ENCODE measurements at regions not wholly inside any gene's neighbourhood (a gene's known extent, or its start where the extent isn't known, plus 50 kb on each side); places are given as distances from the start of the nearest gene placed in this dataset.

GRCh38 chr1:218575079-218575478 lies 229.9 kb downstream of the TGFB2 start (continued):
- TF ChIP-seq, protein P1, sequence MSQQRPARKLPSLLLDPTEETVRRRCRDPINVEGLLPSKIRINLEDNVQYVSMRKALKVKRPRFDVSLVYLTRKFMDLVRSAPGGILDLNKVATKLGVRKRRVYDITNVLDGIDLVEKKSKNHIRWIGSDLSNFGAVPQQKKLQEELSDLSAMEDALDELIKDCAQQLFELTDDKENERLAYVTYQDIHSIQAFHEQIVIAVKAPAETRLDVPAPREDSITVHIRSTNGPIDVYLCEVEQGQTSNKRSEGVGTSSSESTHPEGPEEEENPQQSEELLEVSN (IDR thresholded peaks at IDR 0.05; ENCODE audit: borderline replicate concordance in 1 of 2, extremely low read depth in 1 of 2, insufficient read depth in 1 of 2, insufficient read length in 1 of 2, low read depth in 1 of 2, low read length in 1 of 2, poor library complexity in 1 of 2, severe bottlenecking in 1 of 2): no peak
- TF ChIP-seq RBM22 (IDR thresholded peaks at IDR 0.05; ENCODE audit: low read depth, low read length, poor library complexity, severe bottlenecking) (no peak), CBX1 (IDR thresholded peaks at IDR 0.05; ENCODE audit: low read depth) (no peak), TSC22D4 (tag; IDR thresholded peaks at IDR 0.05) (no peak), MTA2 (IDR thresholded peaks at IDR 0.05; ENCODE audit: low read depth) (no peak), ZNF263 (CRISPR knock-in tag; IDR thresholded peaks at IDR 0.05; ENCODE audit: borderline replicate concordance) (no peak), DIDO1 (tag; IDR thresholded peaks at IDR 0.05; ENCODE audit: low read depth) (no peak), MLX (CRISPR knock-in tag; conservative IDR thresholded peaks at IDR 0.05) (no peak), MCM5 (IDR thresholded peaks at IDR 0.05; ENCODE audit: low read depth) (no peak)

DNA sequence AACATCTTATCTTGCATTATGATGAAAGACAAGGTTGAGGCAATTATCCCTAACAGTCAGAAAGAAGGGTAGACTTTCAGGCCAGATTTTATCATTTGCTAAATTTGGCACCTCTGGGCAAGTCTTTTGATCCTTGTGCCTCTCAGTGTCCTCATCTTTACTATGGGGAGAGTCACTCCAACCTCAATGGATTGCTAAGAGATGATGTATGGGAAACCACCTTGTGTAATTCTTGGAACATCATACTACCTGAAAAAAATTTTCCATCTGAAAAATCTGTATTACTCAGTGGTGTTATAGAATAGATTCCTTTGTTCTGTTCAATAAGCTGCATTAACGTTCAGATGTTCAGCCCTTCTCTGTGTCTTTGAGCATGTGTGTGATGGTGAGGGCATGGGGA lies 230.7 kb downstream of the TGFB2 start:
- Histone ChIP-seq H3K27me3 (ENCODE audit: control insufficient read depth in 2 of 2, insufficient read depth in 2 of 2, low read length in 2 of 2) (no peaks in the 10 kb centered on the region), H3K4me3 (no peak overlapping the region), H3K9me3 (replicated peaks; ENCODE audit: control insufficient read depth, insufficient read depth, low read depth, low read length) (no peaks in the 10 kb centered on the region), H3K9me1 (ENCODE audit: control insufficient read depth, insufficient read depth, low read length) (no peaks in the 10 kb centered on the region), H3K4me2 (ENCODE audit: insufficient read depth, low read length) (no peak overlapping the region), H3K36me3 (ENCODE audit: control insufficient read depth, insufficient read depth, low read length) (no peaks in the 10 kb centered on the region), H3K79me2 (ENCODE audit: control insufficient read depth, insufficient read depth, low read length) (no peaks in the 10 kb centered on the region), H3K9ac (ENCODE audit: insufficient read depth in 1 of 2, low read depth in 2 of 2, low read length in 2 of 2) (no peak overlapping the region), H2AFZ (ENCODE audit: low read depth, low read length) (no peak overlapping the region), H4K20me1 (replicated peaks; ENCODE audit: control insufficient read depth, insufficient read depth, low read length) (no peaks in the 10 kb centered on the region), H3K4me1 (replicated peaks in 1 of 2; ENCODE audit: control insufficient read depth in 2 of 2, insufficient read depth in 2 of 2, low read length in 2 of 2) (no peaks in the 10 kb centered on the region), H3K27ac (ENCODE audit: extremely low read depth, low read depth, low read length) (no peak overlapping the region)
- BruUV-seq (replicated peaks): no TSS peak
- DNase-seq (ENCODE audit: extremely low read depth in 1 of 4, low spot score in 3 of 4): no peak
- 0% methylated on average over 1 of the region's 1 CpG for WGBS (ENCODE audit: insufficient coverage, low coverage, missing lambda C conversion rate)
- in situ Hi-C loops (cut with MboI) (no loop called here), intact Hi-C loops (cut with micrococcal nuclease) (no loop called here)
- CTCF ChIA-PET (ENCODE audit: low intra/inter-chr PET ratio): no interaction called here
- POLR2A ChIA-PET: no interaction called here
- no peak for FAIRE-seq
- no peak for ATAC-seq
- TF ChIP-seq TSC22D4 (tag; IDR thresholded peaks at IDR 0.05) (no peak), THAP12 (CRISPR knock-in tag; IDR thresholded peaks at IDR 0.05) (no peak), PHF20 (IDR thresholded peaks at IDR 0.05; ENCODE audit: partially characterized antibody) (no peak), PATZ1 (CRISPR knock-in tag; IDR thresholded peaks at IDR 0.05; ENCODE audit: borderline replicate concordance) (no peak), BCL6 (CRISPR knock-in tag; IDR thresholded peaks at IDR 0.05) (no peak), ZFP30 (CRISPR knock-in tag; IDR thresholded peaks at IDR 0.05; ENCODE audit: borderline replicate concordance) (no peak)
